COLO668 (cell line): ENCODE measurements at regions not wholly inside any gene's neighbourhood (a gene's known extent, or its start where the extent isn't known, plus 50 kb on each side); places are given as distances from the start of the nearest gene placed in this dataset.

ENCODE experiments used
- DNase-seq: peaks from one replicate; lab custom pipeline; 2025; ENCODE audit not compliant: unreplicated experiment; lab: John Stamatoyannopoulos, UW

DNA sequence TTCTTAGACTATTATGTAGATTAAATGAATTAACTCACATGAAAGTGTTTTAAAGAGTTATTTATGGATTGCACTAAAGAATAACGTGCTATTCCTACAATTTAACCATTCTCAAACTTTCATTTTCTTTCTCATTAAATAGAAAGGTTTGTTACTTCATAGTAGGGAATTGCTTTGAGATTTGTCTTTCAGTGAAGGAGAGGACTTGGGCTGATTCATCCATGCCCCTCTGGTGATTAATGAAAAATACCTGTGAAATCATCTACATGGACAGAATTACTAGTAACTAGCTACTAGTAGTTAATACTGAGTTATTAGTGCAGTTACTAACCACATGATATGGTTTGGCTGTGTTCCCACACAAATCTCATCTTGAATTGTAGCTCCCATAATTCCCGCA lies 275.8 kb upstream of the CDH20 start:
- no peak for DNase-seq

DNA sequence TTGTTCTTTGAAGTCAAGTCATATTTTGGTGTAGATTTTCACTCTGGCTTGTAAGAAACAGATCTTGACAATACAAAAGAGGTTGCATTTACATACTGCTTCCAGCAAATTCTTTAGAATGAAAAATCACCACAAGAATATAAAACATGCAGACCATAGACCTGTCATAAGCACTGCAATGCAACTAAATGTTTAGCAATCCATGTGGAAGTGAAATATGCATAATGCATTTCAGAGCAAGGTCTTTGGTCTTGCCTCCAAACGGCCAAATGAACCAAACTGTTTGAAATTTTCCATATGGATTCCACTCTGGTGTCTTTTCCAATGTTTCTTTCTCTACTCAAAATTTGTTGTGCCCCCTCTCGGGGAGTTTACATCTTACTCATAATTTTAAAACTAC lies 271.0 kb upstream of the CDH20 start:
- DNase-seq: no peak

DNA sequence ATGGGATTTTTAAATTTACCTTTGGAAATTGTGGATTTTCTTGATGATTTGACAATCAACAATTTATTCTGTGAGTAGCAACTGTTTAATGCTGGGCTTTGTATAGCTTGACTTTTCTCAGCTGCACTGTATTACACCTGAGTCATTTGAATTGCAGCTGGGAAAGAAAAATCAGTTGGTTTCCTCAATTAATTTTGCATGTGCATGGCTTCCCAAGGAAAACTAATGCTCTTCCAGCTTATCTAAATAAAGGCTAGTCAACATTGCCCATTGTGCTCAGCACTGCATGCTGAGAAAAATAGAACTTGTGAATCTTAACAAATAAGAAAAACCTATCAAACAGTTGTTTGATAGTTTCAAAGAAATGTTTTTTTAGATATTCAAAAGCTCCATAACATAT lies 268.3 kb upstream of the CDH20 start:
- DNase-seq: no peak

DNA sequence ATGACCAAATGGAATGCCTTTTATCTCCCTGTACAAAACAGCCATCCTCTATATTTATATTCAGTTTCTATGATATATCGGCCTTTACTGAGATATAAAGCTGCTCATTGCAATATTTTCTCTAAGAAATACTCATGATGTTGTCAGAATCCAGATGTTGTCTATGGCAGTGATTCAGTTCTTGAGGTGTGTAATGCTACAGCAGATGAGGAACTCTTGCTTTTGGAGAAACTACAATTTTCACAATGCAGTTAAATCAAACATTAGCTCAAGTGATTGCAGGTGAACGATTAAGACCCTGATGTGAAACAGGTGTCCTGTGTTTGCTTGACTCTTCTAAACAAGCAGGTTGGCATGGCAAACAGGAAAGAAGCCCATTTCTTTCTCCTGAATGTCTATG lies 256.2 kb upstream of the CDH20 start:
- DNase-seq: no peak

DNA sequence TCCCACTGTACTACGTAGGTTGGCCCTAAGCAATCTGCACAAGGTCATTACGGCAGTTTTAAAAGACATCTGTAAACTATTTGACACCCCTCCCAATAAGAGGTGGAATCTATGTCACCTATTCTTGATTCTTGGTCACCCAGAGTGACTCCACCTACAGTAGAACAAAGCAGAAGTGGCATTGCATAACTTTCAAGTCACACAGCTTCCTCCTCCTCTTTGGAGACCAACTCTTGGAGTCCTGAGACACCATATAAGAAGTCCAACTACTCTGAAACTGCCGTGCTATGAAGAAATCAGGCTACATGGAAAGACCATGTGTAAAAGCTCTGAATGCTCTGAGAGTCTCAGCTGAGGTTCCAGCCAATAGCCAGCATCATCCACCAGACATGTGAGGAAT lies 253.5 kb upstream of the CDH20 start:
- no peak for DNase-seq

DNA sequence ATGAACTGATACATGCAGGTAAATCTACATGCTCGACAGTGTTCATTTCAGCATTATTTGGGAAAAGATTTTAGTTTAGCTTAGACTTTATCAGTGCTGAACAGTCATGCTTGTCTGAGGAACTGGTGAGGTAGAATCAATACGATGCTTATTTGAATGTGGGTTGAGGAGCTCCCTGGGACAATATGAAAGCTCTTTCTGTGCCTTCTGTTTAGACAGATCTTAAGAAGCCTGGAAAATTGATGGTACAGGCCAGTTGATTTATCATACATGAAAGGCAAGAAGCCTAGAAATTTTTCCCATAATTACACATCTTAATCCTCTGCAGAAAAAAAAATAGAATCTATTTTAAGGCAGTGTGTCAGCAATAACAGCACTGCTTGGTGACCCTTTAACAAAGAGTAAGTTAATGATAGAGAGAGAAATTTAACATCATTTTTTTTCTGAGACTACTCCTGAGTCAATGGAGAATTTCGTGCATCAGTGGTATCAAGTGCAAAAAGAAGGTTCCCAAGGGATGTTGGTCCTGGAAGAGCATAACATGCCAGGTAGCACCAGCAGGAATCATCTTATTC lies 252.2 kb upstream of the CDH20 start:
- no peak for DNase-seq

DNA sequence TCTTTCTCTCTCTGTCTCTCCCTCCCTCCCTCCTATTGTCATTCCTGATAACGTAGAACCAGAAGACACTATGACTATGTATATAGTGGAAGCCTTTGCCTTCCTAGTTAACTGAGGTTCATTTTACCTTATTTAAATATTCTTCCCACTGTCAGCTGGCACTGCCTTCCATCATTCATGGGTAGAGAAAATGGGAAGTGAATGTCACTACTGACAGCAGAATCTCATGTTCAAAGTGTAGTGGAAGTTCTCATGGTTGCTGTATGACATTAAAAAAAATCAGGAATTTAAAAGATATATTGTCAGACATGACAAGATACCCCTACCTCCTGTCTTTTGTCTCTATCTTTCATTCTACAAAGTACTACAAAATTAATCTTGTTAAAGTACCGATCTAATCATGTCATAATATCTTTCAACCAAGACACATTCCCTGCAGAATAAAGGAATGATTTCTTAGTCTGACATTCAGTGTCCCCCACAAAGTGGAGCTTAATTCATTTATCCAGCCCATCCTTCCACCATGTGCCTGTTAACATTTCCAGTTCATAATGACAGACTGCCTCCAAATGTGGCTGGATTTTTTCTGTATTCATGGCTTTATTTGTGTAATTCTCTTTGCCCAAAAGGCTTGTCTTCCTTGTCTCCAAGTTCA lies 250.1 kb upstream of the CDH20 start:
- no peak for DNase-seq

DNA sequence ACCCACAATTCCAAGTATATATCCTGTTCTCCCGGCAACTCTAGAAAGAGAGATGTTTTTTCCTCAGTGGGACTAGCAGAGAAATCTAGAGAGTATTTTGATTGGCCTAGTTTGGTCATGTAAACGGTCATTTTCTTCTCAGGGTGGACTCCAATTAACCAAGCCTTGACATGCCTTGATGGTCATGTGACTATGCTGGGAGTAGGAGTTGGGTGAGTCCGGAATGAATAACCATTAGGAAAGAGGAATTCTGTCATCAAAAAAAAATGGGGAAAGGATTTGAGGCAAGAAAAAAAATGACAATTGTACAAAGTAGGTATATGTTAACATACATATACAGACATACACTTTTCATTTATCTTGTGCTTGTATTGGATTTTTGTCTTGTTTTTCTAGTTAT lies 248.2 kb upstream of the CDH20 start:
- no peak for DNase-seq

DNA sequence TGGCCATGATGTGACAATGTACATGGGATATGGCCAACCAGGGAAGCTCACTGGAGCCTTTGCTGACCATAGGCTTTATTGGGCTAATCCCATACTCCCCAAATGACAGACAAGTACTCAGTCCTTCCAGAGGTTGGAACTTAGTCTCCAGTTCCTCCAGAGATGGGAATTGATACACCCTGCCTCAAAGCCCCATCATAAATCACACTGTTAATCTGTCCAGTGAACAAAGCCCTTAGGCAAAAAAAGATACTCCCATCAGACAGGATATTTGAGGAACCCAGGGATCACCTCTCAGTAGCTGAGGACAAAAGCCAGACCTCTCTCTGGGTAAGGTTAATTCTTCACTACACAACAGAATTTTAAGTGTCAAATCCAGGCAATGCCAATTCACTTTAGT lies 247.5 kb upstream of the CDH20 start:
- no peak for DNase-seq

DNA sequence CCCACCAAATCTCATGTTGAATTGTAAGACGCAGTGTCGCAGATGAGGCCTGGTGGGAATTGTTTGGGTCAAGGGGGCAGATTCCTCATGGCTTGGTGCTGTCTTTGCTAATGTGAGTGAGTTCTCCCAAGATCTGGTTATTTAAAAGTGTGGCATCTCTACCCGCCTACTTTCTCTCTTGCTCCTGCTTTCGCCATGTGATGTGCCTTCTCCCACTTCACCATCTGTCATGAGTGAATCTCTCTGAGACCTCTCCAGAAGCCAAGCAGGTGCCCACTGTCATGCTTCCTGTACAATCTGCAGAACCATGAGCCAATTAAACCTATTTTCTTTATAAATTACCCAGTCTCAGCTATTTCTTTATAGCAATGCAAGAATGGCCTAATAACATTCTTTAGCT lies 246.6 kb upstream of the CDH20 start:
- DNase-seq: no peak

DNA sequence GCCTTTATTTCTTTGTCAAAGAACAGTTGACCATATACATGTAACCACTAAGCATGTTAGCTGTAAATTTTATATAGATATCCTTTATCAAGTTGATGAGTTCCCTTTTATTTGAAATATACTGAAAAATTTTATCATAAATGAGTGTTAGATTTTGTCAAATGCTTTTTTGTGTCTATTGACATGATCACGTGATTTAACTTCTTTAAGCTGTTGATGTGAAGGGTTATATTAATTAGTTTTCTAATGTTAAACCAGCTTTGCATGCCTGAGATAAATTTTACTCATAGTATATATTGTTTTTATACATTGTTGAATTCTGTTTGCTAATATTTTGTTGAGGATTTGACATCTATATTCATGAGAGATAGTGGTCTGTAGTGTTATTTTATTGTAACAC lies 241.9 kb upstream of the CDH20 start:
- DNase-seq: no peak

DNA sequence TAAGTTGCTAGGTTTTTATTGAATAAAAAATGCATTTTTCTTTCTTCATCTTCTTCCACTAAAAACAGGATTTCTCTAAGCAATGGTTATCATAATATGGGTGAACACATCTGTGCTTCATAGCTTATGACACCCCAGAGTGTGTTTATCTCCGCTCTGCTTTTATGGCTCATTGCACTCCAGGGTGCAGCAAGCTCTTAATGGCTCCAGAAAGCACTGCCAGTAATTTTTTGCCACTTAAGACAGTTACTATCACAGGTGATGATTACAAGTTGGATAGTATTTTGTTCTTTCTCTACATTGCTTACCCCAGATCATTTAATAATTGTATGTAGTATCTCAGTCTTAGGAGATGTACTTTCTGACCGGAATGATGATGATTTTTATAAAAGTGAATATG lies 239.3 kb upstream of the CDH20 start:
- DNase-seq: no peak

DNA sequence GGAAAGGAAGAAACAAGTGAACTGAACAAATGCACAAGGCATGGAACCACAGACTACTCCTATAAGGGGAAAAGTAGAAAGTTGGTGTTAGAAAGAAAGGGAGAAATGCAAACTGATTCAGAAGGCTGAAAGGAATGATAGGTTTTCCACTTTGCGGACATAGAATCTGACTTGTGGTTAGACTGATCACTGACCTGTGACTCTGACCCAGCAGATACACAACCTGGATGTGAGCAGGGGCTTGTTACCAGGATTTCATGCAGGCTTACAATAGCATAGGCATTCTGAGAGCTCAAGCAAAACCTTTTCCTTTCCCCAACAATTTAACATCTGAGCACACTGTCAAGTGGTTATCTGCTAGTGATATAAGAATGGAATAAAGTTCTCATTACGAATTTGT lies 237.0 kb upstream of the CDH20 start:
- DNase-seq: no peak

DNA sequence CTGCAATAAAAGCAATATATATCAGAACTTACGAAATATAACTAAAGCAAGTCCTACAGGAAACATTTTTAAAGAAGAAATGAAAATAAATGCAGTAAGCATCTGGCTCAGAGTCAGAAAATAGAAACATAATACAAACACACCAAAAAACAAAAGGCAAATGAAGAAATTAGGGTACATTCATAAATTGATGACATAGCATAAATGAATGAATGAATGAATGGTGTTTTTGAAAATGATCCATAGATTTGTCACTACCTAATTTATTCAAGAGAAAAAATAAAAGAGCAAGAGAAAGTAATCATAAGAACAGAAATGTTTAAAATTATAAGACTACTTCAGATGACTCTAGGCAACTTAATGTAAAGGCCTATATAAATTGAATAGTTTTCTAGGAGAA lies 226.1 kb upstream of the CDH20 start:
- DNase-seq: no peak

DNA sequence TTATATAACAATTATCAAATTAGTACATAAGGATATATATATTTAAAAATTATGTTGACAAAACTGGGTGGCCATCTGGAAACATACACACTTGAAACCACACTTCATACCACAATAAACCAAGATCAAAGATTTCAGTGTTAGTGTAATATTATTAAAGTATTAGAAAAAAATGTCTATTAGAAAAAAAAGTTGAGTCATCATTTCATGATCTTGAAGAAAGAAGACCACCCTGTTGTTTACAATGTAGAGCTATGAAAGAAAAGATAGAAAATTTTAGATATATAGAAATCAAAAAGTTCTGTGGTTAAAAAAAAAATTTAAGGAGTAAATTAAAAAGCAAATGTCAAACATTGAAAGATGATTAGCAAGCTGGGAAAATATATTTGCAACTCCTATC lies 224.5 kb upstream of the CDH20 start:
- DNase-seq: no peak

DNA sequence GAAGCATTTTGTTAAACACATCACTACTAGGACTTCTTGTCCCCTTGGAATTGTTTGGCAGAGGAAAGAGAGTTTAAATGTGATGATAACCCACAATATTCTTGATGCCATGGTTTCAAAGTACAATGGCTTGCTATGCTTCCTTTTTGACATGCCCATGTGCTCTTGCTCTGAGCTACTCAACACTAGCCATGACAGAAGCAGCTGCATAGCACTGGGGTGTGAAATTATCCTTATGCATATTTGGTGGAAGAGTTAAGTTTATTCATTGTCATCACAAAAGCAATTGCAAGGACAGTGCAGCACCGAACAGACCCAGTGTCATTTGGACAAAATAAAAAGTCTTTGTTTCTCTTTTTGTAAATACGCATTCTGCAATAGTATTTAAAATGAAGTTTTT lies 209.9 kb upstream of the CDH20 start:
- no peak for DNase-seq

DNA sequence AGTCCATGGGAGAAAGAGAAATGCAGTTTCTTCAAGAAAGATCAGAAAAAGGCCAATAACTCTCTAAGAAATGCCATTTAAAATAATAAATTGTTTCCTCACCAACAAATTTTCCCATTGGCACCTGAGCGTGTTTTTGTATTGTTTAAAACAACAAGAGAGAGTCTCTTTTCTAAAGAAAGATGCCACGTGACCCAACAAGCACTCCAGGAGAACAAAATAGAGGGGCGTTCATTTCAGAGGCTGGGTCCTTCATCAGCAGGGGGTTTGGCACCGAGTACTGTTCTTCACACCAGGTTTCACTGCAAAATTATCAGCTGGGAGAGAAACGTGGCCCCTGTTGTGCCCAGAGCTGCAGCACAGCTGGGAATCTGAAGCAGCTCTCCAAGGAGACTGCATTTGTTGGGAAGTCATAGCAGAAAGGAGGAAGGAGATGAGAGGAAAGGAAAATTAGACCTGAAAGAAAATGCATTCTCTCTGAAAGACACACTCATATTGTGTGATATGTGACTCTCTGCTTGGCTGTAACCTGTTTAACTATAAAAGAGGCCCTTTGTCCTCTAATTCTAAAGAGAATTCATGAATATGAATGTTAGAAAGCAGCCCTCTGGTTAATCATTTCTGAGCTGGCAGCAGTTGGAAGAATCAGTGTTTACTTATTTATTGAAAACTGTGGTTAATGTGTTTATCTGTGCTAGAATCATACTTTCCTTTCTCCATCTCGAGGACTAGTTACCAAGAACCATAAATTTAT lies 205.3 kb upstream of the CDH20 start:
- no peak for DNase-seq

DNA sequence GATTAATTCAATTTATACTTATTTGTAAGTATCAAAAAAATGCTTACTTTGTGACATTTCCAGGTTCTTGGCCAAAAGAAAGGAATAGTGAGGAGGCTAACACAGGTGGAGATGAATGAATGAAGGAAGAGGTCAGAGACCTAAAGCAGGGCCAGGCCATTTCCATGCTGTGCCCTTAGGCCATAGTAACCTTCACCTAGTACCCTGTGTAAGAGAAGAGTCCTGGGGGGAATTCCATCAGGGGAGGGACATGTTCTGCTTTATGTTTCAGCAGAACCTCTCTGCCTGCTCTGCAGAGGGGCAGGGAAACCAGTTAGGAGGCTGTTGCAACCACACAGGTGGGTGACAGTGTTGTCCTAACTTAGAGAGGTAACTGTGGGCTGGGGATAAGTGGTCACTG lies 204.2 kb upstream of the CDH20 start:
- DNase-seq: no peak

DNA sequence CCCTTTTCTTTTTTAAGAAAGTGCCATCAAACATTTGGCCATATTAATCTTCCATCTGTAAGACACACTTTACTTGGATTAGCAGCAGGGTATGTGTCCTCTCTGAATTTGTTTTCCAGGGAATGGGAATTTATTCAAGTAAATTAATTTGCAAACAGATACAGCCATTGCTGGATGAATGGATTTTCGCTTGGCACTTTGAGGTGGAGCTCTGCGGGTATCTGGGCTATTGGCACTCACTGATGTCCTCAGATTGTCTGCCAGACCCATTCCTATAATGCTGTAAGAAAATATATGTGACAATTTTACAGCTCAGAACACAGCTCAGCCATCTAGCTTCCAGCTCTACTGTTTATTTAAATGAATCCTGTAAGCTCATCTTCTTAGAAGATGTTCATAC lies 201.2 kb upstream of the CDH20 start:
- no peak for DNase-seq

DNA sequence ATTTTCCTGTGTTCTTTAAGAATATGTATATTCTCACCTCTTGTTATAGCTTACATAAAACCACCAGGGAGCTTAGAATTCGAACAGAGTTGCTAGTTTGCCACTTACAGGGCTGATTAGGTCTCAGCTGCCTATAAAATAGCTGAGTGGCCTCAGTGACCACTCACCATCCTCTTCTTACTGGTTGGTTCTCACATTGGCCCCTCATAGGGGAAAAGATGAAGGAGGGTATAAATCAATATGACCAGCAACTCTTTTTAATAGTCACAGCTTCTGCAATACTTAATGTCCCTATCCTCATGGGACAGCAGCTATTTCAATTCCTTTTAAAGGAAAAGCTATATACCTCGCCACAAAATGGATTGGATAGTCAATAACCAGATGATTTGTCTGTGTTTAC lies 199.4 kb upstream of the CDH20 start:
- no peak for DNase-seq

DNA sequence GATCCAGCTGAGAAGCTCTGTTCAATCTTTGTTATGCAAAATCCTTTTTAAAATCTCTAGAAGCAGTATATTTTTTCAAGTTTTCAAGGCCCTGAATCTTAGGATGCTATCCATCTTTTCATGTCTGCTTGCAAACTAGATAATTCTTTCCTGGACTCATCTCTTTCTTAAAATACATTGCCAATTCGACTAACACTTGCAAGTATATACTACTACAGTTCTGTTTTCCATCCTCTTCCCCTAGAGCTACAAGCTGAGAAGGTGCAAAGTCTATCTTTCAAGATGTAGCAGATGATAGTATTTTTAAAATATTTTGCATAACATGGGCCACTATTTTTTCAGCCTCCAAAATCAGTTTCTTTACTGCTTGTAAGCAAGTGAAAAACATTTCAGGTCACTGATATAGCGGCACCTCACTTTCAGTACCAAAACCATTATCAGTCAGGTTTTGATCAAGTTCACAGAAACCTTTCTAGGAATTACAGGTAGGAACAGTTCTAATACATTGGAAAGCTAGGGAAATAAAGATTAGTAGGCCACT lies 196.4 kb upstream of the CDH20 start:
- no peak for DNase-seq

DNA sequence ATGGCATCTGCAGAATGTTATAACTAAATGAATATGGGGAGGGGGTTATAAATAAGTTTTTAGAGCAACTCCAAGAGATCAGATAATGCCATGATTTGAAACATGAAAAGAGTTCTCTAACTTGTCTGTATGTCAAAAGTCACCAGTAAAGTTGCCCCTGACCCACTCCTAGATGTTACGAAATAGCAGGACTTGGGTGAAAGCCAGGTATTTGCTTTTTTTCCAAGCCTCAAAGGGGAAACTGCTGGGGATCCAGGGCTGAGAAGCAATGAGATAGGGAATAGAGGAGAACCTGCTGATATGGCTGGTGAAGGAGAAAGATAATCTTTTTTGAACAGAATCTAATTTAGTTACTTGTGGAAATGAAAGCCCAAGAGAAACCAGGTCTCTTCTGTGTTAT lies 191.5 kb upstream of the CDH20 start:
- DNase-seq: no peak
